ENCODE measurements at regions not wholly inside any gene's neighbourhood (a gene's known extent, or its start where the extent isn't known, plus 50 kb on each side); places are given as distances from the start of the nearest gene placed in this dataset.

- no peak for TF ChIP-seq CTCF (IDR thresholded peaks at IDR 0.05)
- TF ChIP-seq POLR2AphosphoS5 (IDR thresholded peaks at IDR 0.05): no peak
These were observed 104.2 kb downstream of the WT1 start for GRCh38 chr11:32331098-32331497.
